Nephron (organoid): ENCODE measurements at regions not wholly inside any gene's neighbourhood (a gene's known extent, or its start where the extent isn't known, plus 50 kb on each side); places are given as distances from the start of the nearest gene placed in this dataset.

Experiments
- H3K27ac Mint-ChIP-seq, 3 experiments: 2 replicates each; pipeline ENCODE4 v1.8.0; 2020; ENCODE audit warnings: mixed read lengths in 3 of 3, mild to moderate bottlenecking in 2 of 3, moderate library complexity in 1 of 3
- H3K27me3 Mint-ChIP-seq: 2 replicates; pipeline ENCODE4 v1.8.0; 2021; ENCODE audit warnings: low read depth, mild to moderate bottlenecking, moderate library complexity, mixed read lengths
- H3K36me3 Mint-ChIP-seq: 2 replicates; pipeline ENCODE4 v1.8.0; 2020; ENCODE audit warnings: low read depth, mixed read lengths
- H3K4me1 Mint-ChIP-seq: 2 replicates; pipeline ENCODE4 v1.8.0; 2020; ENCODE audit warnings: mixed read lengths
- H3K4me3 Mint-ChIP-seq, 3 experiments: 2 replicates each; pipeline ENCODE4 v1.8.0; 2020; ENCODE audit warnings: mild to moderate bottlenecking in 3 of 3, mixed read lengths in 3 of 3, moderate library complexity in 2 of 3
- H3K9me3 Mint-ChIP-seq: 2 replicates; pipeline ENCODE4 v1.8.0; 2020; ENCODE audit warnings: mixed read lengths
- TF ChIP-seq, protein P1 (sequence below), 3 experiments: fragments of 200-600 bp; sonication (generic); IDR thresholded peaks; one replicate each; pipeline ENCODE4 v1.5.0; 2021; ENCODE audit warnings: antibody characterized with exemption in 3 of 3; ENCODE audit not compliant: unreplicated experiment in 3 of 3

DNA sequence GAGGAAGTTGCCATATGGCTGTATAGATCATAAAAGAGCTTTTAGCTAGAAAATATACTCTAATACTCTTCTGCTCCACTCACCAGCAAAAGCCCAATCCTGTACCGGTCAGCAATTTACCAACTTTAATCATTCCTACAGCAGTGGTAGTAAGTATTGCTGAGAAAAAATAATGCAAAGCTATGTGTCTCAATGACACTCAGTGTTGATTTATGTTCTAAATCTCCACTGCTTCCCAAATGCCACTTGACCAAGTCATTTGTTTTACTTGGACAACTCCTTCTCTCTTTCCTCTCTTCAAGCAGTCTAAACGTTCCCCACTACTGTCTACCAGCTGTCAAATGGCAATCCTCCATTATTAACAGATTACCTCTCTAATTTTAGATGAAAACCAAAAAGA, 201.8 kb upstream of the GK2 start:
- Mint-ChIP-seq H3K4me1 (peaks cover 16% of the 10 kb centered on the region), H3K36me3 (no peaks in the 10 kb centered on the region), H3K27me3 (no peaks in the 10 kb centered on the region), H3K4me3 (no peak overlapping the region), H3K9me3 (no peaks in the 10 kb centered on the region), H3K27ac (peak overlapping the region in 2 of 3 experiments; percentile 16 to 19)
- TF ChIP-seq, protein P1, sequence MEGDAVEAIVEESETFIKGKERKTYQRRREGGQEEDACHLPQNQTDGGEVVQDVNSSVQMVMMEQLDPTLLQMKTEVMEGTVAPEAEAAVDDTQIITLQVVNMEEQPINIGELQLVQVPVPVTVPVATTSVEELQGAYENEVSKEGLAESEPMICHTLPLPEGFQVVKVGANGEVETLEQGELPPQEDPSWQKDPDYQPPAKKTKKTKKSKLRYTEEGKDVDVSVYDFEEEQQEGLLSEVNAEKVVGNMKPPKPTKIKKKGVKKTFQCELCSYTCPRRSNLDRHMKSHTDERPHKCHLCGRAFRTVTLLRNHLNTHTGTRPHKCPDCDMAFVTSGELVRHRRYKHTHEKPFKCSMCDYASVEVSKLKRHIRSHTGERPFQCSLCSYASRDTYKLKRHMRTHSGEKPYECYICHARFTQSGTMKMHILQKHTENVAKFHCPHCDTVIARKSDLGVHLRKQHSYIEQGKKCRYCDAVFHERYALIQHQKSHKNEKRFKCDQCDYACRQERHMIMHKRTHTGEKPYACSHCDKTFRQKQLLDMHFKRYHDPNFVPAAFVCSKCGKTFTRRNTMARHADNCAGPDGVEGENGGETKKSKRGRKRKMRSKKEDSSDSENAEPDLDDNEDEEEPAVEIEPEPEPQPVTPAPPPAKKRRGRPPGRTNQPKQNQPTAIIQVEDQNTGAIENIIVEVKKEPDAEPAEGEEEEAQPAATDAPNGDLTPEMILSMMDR (IDR thresholded peaks at IDR 0.05; ENCODE audit: unreplicated experiment in 3 of 3): no peak

DNA sequence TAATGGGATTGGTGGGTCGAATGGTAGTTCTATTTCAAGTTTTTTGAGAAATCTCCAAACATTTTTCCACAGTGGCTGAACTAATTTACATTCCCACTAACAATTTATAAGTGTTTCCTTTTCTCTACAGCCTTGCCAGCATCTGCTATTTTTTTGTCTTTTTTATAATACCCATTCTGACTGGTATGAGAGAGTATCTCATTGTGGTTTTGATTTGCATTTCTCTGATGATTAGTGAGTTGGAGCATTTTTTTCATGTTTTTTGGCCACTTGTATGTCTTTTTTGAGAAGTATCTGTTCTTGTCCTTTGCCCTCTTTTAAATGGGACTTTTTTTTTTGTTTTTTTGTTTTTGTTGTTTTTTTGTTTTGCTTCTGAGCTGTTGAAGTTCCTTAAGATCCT, 200.0 kb upstream of the GK2 start:
- H3K36me3 Mint-ChIP-seq: no peaks in the 10 kb centered on the region
- no peak overlapping the region for H3K27ac Mint-ChIP-seq
- TF ChIP-seq, protein P1 (IDR thresholded peaks at IDR 0.05; ENCODE audit: unreplicated experiment in 3 of 3): no peak
- no peak overlapping the region for H3K4me3 Mint-ChIP-seq
- no peaks in the 10 kb centered on the region for H3K27me3 Mint-ChIP-seq
- H3K4me1 Mint-ChIP-seq: peaks cover 16% of the 10 kb centered on the region
- no peaks in the 10 kb centered on the region for H3K9me3 Mint-ChIP-seq

DNA sequence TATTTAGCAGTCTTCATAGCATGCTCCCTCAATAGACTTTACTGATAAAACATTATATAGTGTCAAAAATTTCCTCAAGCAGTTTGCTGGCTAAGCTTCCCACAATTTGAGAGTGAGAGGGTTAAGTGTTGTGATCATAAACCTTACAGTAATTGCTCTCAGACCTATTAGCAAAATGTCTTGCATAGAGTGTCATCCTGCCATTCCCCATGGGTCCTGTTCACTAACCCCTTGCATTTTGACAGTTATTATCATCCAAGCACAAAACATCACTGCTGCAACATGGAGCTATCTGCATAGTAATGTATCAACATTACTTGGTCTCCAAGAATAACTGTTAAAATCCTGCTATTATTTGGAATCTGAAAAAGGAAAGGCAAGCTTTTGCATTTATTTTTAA, 196.1 kb upstream of the GK2 start:
- Mint-ChIP-seq H3K27ac (no peak overlapping the region), H3K27me3 (no peaks in the 10 kb centered on the region), H3K9me3 (no peaks in the 10 kb centered on the region), H3K4me1 (no peaks in the 10 kb centered on the region), H3K36me3 (no peaks in the 10 kb centered on the region), H3K4me3 (no peak overlapping the region)
- TF ChIP-seq, protein P1 (IDR thresholded peaks at IDR 0.05; ENCODE audit: unreplicated experiment in 3 of 3): no peak

DNA sequence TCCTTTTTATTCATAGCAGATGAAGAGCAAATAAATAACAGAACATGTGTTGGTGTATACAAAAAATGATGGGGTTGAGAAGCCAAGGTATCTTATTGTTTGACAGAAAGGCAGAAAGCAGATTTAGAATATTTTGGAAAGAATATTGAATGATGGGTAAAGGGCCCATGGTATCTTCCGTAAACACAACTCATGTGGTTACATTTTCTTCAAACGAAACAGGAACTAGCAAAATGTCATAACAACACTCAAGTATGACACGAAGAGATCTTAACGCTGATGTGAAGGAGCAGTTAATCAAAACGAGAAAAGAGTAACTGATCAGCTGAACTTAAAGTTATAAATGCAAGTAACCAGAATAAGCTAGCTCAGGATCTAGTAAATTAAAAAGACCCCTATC, 195.7 kb upstream of the GK2 start:
- TF ChIP-seq, protein P1 (IDR thresholded peaks at IDR 0.05; ENCODE audit: unreplicated experiment in 3 of 3): no peak
- Mint-ChIP-seq H3K9me3 (no peaks in the 10 kb centered on the region), H3K4me1 (no peaks in the 10 kb centered on the region), H3K27ac (no peak overlapping the region), H3K36me3 (no peaks in the 10 kb centered on the region), H3K27me3 (no peaks in the 10 kb centered on the region), H3K4me3 (no peak overlapping the region)

DNA sequence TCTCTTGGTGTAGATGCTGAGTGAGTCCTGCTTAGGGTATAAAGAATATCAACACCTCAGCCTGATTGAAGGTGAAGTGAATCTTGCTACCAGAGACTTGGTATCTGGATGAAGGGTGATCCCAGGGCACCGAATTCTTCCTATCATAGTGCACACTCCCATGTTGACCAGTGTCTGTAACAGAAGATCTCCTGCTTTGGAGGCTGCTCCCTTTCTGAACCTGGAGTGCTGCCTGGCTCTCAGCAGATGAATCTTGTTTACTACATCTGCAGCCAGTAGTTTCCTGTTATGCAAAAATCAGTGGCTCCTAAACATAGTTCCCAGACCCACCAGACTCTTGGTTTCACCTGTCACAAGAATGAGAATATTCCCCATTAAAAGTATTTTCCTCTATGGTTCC, 191.7 kb upstream of the GK2 start:
- H3K4me3 Mint-ChIP-seq: no peak overlapping the region

DNA sequence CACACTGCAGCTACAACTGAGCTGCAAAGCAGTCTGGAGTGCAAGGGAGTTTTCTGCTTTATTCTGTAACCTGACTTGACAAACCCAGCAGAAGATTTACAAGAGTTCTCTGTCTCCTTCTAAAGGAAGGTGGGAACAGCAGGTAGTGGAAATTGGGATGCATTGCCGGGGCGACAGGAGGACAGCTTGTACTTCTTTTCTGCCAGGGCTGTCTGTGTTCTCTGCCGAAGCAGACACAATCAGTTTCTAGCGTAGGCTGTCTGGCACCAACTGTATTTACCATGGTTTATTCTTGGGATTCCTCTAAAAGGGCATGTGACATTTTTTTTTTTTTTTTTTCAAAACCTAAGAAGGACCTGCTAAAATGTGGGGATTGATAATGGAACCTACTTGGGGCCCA, 190.8 kb upstream of the GK2 start:
- H3K9me3 Mint-ChIP-seq: no peaks in the 10 kb centered on the region
- H3K4me1 Mint-ChIP-seq: no peaks in the 10 kb centered on the region
- no peaks in the 10 kb centered on the region for H3K27me3 Mint-ChIP-seq
- H3K36me3 Mint-ChIP-seq: no peaks in the 10 kb centered on the region
- H3K27ac Mint-ChIP-seq: no peak overlapping the region
- TF ChIP-seq, protein P1 (IDR thresholded peaks at IDR 0.05; ENCODE audit: unreplicated experiment in 3 of 3): no peak
- H3K4me3 Mint-ChIP-seq: no peak overlapping the region

More for the DNA sequence above, 191.7 kb upstream of the GK2 start:
- Mint-ChIP-seq H3K4me1 (no peaks in the 10 kb centered on the region), H3K9me3 (no peaks in the 10 kb centered on the region), H3K36me3 (no peaks in the 10 kb centered on the region), H3K27me3 (no peaks in the 10 kb centered on the region), H3K27ac (no peak overlapping the region)
- TF ChIP-seq, protein P1 (IDR thresholded peaks at IDR 0.05; ENCODE audit: unreplicated experiment in 3 of 3): no peak
